IMR-90 (cell line): ENCODE measurements at regions not wholly inside any gene's neighbourhood (a gene's known extent, or its start where the extent isn't known, plus 50 kb on each side); places are given as distances from the start of the nearest gene placed in this dataset.

Experiments
- ATAC-seq: fragments of 200-7000 bp; cut with Tn5 transposase; 2 replicates; pipeline ENCODE4 v1.9.1; 2020; ENCODE audit warnings: low read depth, mild to moderate bottlenecking, moderate library complexity
- BruUV-seq: library from RNA; stranded (reverse); fragments of 400-500 nt; replicated peaks from 2 replicates; lab custom pipeline; 2021; lab: Mats Ljungman, UMichigan
- CTCF ChIA-PET: fragments of 300-600 bp; formaldehyde crosslinking; extraction: SDS; loops from one replicate; lab custom pipeline; 2021; ENCODE audit warnings: antibody characterized with exemption; lab: Yijun Ruan, JAX
- POLR2A ChIA-PET: fragments of 300-600 bp; sonication (Branson Sonifier 250); formaldehyde crosslinking; loops from one replicate; lab custom pipeline; 2022; ENCODE audit warnings: antibody characterized with exemption; ENCODE audit not compliant: unreplicated experiment; lab: Charles Lee
- DNase-seq: peaks from one replicate; pipeline ENCODE4 v3.0.0; 2013
- H2AFZ ChIP-seq: replicated peaks from 2 replicates; pipeline ENCODE3; 2013; ENCODE audit warnings: low read length, mild to moderate bottlenecking; ENCODE audit not compliant: poor library complexity
- H2AK5ac ChIP-seq: 2 replicates; pipeline ENCODE4 v1.6.1; 2013; ENCODE audit warnings: low read depth, low read length, inconsistent platforms
- H2AK9ac ChIP-seq: replicated peaks from 2 replicates; pipeline ENCODE3; 2013; ENCODE audit warnings: mild to moderate bottlenecking, low read depth, low read length, moderate library complexity; ENCODE audit not compliant: poor library complexity
- H2BK120ac ChIP-seq: 2 replicates; pipeline ENCODE4 v1.6.1; 2013; ENCODE audit warnings: low read depth, low read length, inconsistent platforms
- H2BK15ac ChIP-seq: 3 replicates; pipeline ENCODE4 v1.6.1; 2013; ENCODE audit warnings: low read depth, low read length, inconsistent platforms
- H2BK20ac ChIP-seq: 2 replicates; pipeline ENCODE4 v1.6.1; 2013; ENCODE audit warnings: low read depth, mild to moderate bottlenecking, inconsistent platforms, low read length, moderate library complexity
- H2BK5ac ChIP-seq: 2 replicates; pipeline ENCODE4 v1.6.1; 2013; ENCODE audit warnings: mild to moderate bottlenecking, low read depth, low read length, inconsistent platforms; ENCODE audit not compliant: poor library complexity, severe bottlenecking
- H3K14ac ChIP-seq: replicated peaks from 2 replicates; pipeline ENCODE4 v1.6.1; 2013; ENCODE audit warnings: low read depth, low read length, inconsistent platforms
- H3K18ac ChIP-seq: 2 replicates; pipeline ENCODE4 v1.6.1; 2013; ENCODE audit warnings: low read depth, low read length, control low read depth
- H3K23ac ChIP-seq: 2 replicates; pipeline ENCODE4 v1.6.1; 2013; ENCODE audit warnings: low read depth, low read length, inconsistent platforms
- H3K27ac ChIP-seq: 2 replicates; pipeline ENCODE4 v1.5.1; 2013; ENCODE audit warnings: mild to moderate bottlenecking, control low read depth, low read length; ENCODE audit not compliant: insufficient read depth
- H3K27me3 ChIP-seq: 2 replicates; pipeline ENCODE4 v1.6.1; 2013; ENCODE audit warnings: low read length; ENCODE audit not compliant: control insufficient read depth, insufficient read depth
- H3K36me3 ChIP-seq: 2 replicates; pipeline ENCODE4 v1.6.1; 2013; ENCODE audit warnings: low read length, mixed read lengths; ENCODE audit not compliant: control insufficient read depth, insufficient read depth
- H3K4ac ChIP-seq: 2 replicates; pipeline ENCODE4 v1.6.1; 2013; ENCODE audit warnings: low read depth, low read length, inconsistent platforms
- H3K4me1 ChIP-seq: 2 replicates; pipeline ENCODE4 v1.6.1; 2013; ENCODE audit warnings: low read length, mixed read lengths; ENCODE audit not compliant: control insufficient read depth, insufficient read depth
- H3K4me2 ChIP-seq: 2 replicates; pipeline ENCODE4 v1.6.1; 2013; ENCODE audit warnings: low read depth, mild to moderate bottlenecking, control low read depth, low read length, moderate library complexity
- H3K4me3 ChIP-seq: 2 replicates; pipeline ENCODE4 v1.5.1; 2013; ENCODE audit warnings: low read depth, mild to moderate bottlenecking, control low read depth, low read length, moderate library complexity; ENCODE audit not compliant: insufficient read depth
- H3K56ac ChIP-seq: 2 replicates; pipeline ENCODE4 v1.6.1; 2013; ENCODE audit warnings: low read length, inconsistent platforms; ENCODE audit not compliant: insufficient read depth; ENCODE audit errors: extremely low read depth
- H3K79me1 ChIP-seq, 2 experiments: 2 replicates each; pipeline ENCODE4 v1.6.1; 2013; ENCODE audit warnings: low read length in 2 of 2, inconsistent platforms in 1 of 2, low read depth in 1 of 2
- H3K9ac ChIP-seq: 2 replicates; pipeline ENCODE4 v1.6.1; 2013; ENCODE audit warnings: low read depth, low read length, control low read depth
- H3K9me1 ChIP-seq: 2 replicates; pipeline ENCODE4 v1.6.1; 2013; ENCODE audit warnings: low read length, inconsistent platforms; ENCODE audit not compliant: insufficient read depth
- H3K9me3 ChIP-seq: 2 replicates; pipeline ENCODE4 v1.6.1; 2013; ENCODE audit warnings: low read length; ENCODE audit not compliant: control insufficient read depth, insufficient read depth
- H4K20me1 ChIP-seq: 2 replicates; pipeline ENCODE4 v1.6.1; 2013; ENCODE audit warnings: low read length, inconsistent platforms; ENCODE audit not compliant: insufficient read depth
- H4K5ac ChIP-seq: 2 replicates; pipeline ENCODE4 v1.6.1; 2013; ENCODE audit warnings: mild to moderate bottlenecking, low read depth, low read length, control low read depth
- H4K8ac ChIP-seq, 2 experiments: 2 replicates each; pipeline ENCODE4 v1.6.1; 2013; ENCODE audit warnings: low read depth in 2 of 2, low read length in 2 of 2, control low read depth in 1 of 2, inconsistent platforms in 1 of 2
- H4K91ac ChIP-seq: 2 replicates; pipeline ENCODE4 v1.6.1; 2013; ENCODE audit warnings: low read depth, low read length, inconsistent platforms; ENCODE audit not compliant: insufficient read depth
- BHLHE40 ChIP-seq: fragments of 150-350 bp; IDR thresholded peaks from 2 replicates; pipeline ENCODE4 v1.6.1; 2016; ENCODE audit warnings: mild to moderate bottlenecking, low read depth, low read length
- CEBPB ChIP-seq: IDR thresholded peaks from 2 replicates; pipeline ENCODE4 v1.6.1; 2012; ENCODE audit warnings: low read depth, low read length, improper control_type of control experiment
- CHD1 ChIP-seq: IDR thresholded peaks from 2 replicates; pipeline ENCODE4 v1.6.1; 2012; ENCODE audit warnings: low read depth, low read length, improper control_type of control experiment
- CTCF ChIP-seq: conservative IDR thresholded peaks from 2 replicates; pipeline ENCODE4 v1.5.1; 2012; ENCODE audit warnings: mild to moderate bottlenecking, low read depth, low read length, improper control_type of control experiment
- ELK1 ChIP-seq: fragments of 150-350 bp; IDR thresholded peaks from 2 replicates; pipeline ENCODE4 v1.6.1; 2016; ENCODE audit warnings: low read depth, mild to moderate bottlenecking, low read length, moderate library complexity, borderline replicate concordance
- FOS ChIP-seq: fragments of 150-350 bp; IDR thresholded peaks from 2 replicates; pipeline ENCODE4 v1.6.1; 2016; ENCODE audit warnings: low read depth, low read length
- MAFK ChIP-seq: IDR thresholded peaks from 2 replicates; pipeline ENCODE4 v1.6.1; 2012; ENCODE audit warnings: low read depth, low read length, improper control_type of control experiment
- MAZ ChIP-seq: IDR thresholded peaks from 2 replicates; pipeline ENCODE4 v1.6.1; 2012; ENCODE audit warnings: low read depth, mild to moderate bottlenecking, low read length, improper control_type of control experiment, moderate library complexity, borderline replicate concordance
- MXI1 ChIP-seq: IDR thresholded peaks from 2 replicates; pipeline ENCODE4 v1.6.1; 2012; ENCODE audit warnings: low read depth, mild to moderate bottlenecking, low read length, moderate library complexity, borderline replicate concordance
- NFE2L2 ChIP-seq: fragments of 150-350 bp; IDR thresholded peaks from 2 replicates; pipeline ENCODE4 v1.6.1; 2016; ENCODE audit warnings: low read depth, mild to moderate bottlenecking, low read length
- POLR2A ChIP-seq: IDR thresholded peaks from 2 replicates; pipeline ENCODE4 v1.6.1; 2012; ENCODE audit warnings: mild to moderate bottlenecking, low read depth, low read length
- RAD21 ChIP-seq: IDR thresholded peaks from 2 replicates; pipeline ENCODE4 v1.6.1; 2012; ENCODE audit warnings: low read length, improper control_type of control experiment
- RCOR1 ChIP-seq: IDR thresholded peaks from 2 replicates; pipeline ENCODE4 v1.6.1; 2012; ENCODE audit warnings: mild to moderate bottlenecking, low read length, improper control_type of control experiment; ENCODE audit not compliant: insufficient replicate concordance
- RFX5 ChIP-seq: IDR thresholded peaks from 2 replicates; pipeline ENCODE4 v1.8.0; 2012; ENCODE audit warnings: low read depth, mild to moderate bottlenecking, low read length, moderate library complexity
- SMC3 ChIP-seq: fragments of 150-350 bp; IDR thresholded peaks from 2 replicates; pipeline ENCODE4 v1.6.1; 2016; ENCODE audit warnings: low read depth, mild to moderate bottlenecking, antibody characterized with exemption, low read length, moderate library complexity
- USF2 ChIP-seq: fragments of 150-350 bp; IDR thresholded peaks from 2 replicates; pipeline ENCODE4 v1.6.1; 2017; ENCODE audit warnings: mild to moderate bottlenecking, antibody characterized with exemption, low read length, low read depth
- WGBS, 2 experiments: methylation state at CpG; one replicate each; pipeline versions ENCODE4 v1.1.5 to v1.1.7; 2013; ENCODE audit warnings: missing lambda C conversion rate in 2 of 2; ENCODE audit not compliant: insufficient read length in 1 of 2; ENCODE audit errors: extremely low coverage in 2 of 2; 5-methylcytosine and 5-hydroxymethylcytosine counted together
- dilution Hi-C: fragments of 300-500 bp; cut with HindIII; formaldehyde crosslinking; loops from one replicate; pipeline ENCODE4 v1.14.3; 2018; ENCODE audit warnings: low sequenced_read_pairs; ENCODE audit not compliant: unreplicated experiment
- in situ Hi-C: fragments of 300-500 bp; cut with MboI; formaldehyde crosslinking; loops from 3 replicates; pipeline ENCODE4 v1.14.3; 2019; ENCODE audit warnings: low sequenced_read_pairs, inconsistent platforms, mixed read lengths
- intact Hi-C: fragments of 100-400 bp; cut with micrococcal nuclease; formaldehyde crosslinking; loops from 2 replicates; pipeline ENCODE4 v1.10.0; 2022

- Histone ChIP-seq H3K79me1 (peaks cover 0 to 6% of the 10 kb centered on the region in 2 experiments; a peak in 1 of 4 replicates), H3K36me3 (no peaks in the 10 kb centered on the region), H2AK9ac (no peak overlapping the region), H3K9ac (no peak overlapping the region), H2BK20ac (peak overlapping the region; percentile 48; the same call in 1 of the 2 replicates), H2AFZ (no peak overlapping the region), H3K56ac (no peak overlapping the region), H3K18ac (peak overlapping the region; percentile 47; the same call in 1 of the 2 replicates), H2BK120ac (peak overlapping the region; percentile 56; the same call in 1 of the 2 replicates), H2BK5ac (no peak overlapping the region), H3K9me3 (peaks cover 4% of the 10 kb centered on the region), H3K9me1 (peaks cover 3% of the 10 kb centered on the region), H3K4ac (peak overlapping the region; percentile 20; the same call in 1 of the 2 replicates), H3K23ac (no peak overlapping the region), H4K91ac (no peak overlapping the region), H4K8ac (no peak overlapping the region), H3K27me3 (no peaks in the 10 kb centered on the region), H4K20me1 (no peaks in the 10 kb centered on the region), H3K4me1 (peaks cover 6% of the 10 kb centered on the region; the same call in 1 of the 2 replicates), H3K14ac (no peak overlapping the region), H2BK15ac (peak overlapping the region; percentile 26; the same call in 1 of the 3 replicates), H4K5ac (no peak overlapping the region), H3K27ac (no peak overlapping the region), H3K4me3 (no peak overlapping the region), H3K4me2 (no peak overlapping the region), H2AK5ac (peak overlapping the region; percentile 44; the same call in 1 of the 2 replicates)
- intact Hi-C loops, result no loop called here
- dilution Hi-C loops, result no loop called here
- ATAC-seq (no peak), DNase-seq (no peak)
- ChIA-PET CTCF (no interaction called here), POLR2A (no interaction called here)
- in situ Hi-C loops, result no loop called here
- WGBS, 2 experiments, result 100% methylated on average over 1 of the region's 1 CpG
- no TSS peak for BruUV-seq
- no peak for TF ChIP-seq CEBPB
- no peak for TF ChIP-seq CHD1
- TF ChIP-seq RFX5, result no peak
- no peak for TF ChIP-seq USF2
- no peak for TF ChIP-seq MXI1
- no peak for TF ChIP-seq MAZ
- no peak for TF ChIP-seq CTCF
- no peak for TF ChIP-seq SMC3
- no peak for TF ChIP-seq RCOR1
- TF ChIP-seq ELK1, result no peak
- TF ChIP-seq BHLHE40, result no peak
- no peak for TF ChIP-seq NFE2L2
- TF ChIP-seq RAD21, result no peak
- TF ChIP-seq MAFK, result no peak
- TF ChIP-seq POLR2A, result no peak
- no peak for TF ChIP-seq FOS
Measured at GRCh38 chr12:65623507-65623906, 200.8 kb upstream of the HMGA2 start.
